Esophagus squamous epithelium (tissue), 5 donors: ENCODE measurements at regions not wholly inside any gene's neighbourhood (a gene's known extent, or its start where the extent isn't known, plus 50 kb on each side); places are given as distances from the start of the nearest gene placed in this dataset.

Experiments
- DNase-seq: peaks from one replicate; lab custom pipeline; 2025; lab: John Stamatoyannopoulos, UW
- H3K27ac ChIP-seq, 4 donors: fragments of 200-600 bp; sonication (generic); one replicate each; pipeline ENCODE4 v1.5.1; 2016 to 2019; ENCODE audit warnings: mild to moderate bottlenecking in 1 of 4
- H3K27me3 ChIP-seq, 4 donors: fragments of 200-600 bp; sonication (generic); 1 replicate in 3 of 4; 2 replicates in 1 of 4; pipeline versions ENCODE4 v1.5.1 to v1.6.0; 2017 to 2021; ENCODE audit warnings: antibody characterized with exemption in 1 of 4
- H3K36me3 ChIP-seq, 3 donors: fragments of 200-600 bp; sonication (generic); one replicate each; pipeline ENCODE4 v1.5.1; 2016 to 2019
- H3K4me1 ChIP-seq, 3 donors: fragments of 200-600 bp; sonication (generic); one replicate each; pipeline ENCODE4 v1.5.1; 2017 to 2019
- H3K4me3 ChIP-seq, 4 donors: fragments of 200-600 bp; sonication (generic); 1 replicate in 3 of 4; 2 replicates in 1 of 4; pipeline ENCODE4 v1.5.1; 2016 to 2019; ENCODE audit warnings: mild to moderate bottlenecking in 2 of 4, moderate library complexity in 1 of 4
- H3K9me3 ChIP-seq, 3 donors: fragments of 200-600 bp; sonication (generic); one replicate each; pipeline ENCODE4 v1.5.1; 2016 to 2019
- POLR2A ChIP-seq, 4 donors: fragments of 450-650 bp; IDR thresholded peaks; one replicate each; pipeline ENCODE4 v1.6.1; 2017; ENCODE audit warnings: antibody characterized with exemption in 4 of 4, mild to moderate bottlenecking in 4 of 4, moderate library complexity in 3 of 4
- WGBS, 2 donors: methylation state at CpG; one replicate each; pipeline ENCODE4 v1.1.5; 2018; 5-methylcytosine and 5-hydroxymethylcytosine counted together
- intact Hi-C: fragments of 100-400 bp; cut with DNase I; formaldehyde crosslinking; loops from one replicate; pipeline ENCODE4 v1.15.0; 2022
- TF ChIP-seq, protein P1 (sequence below), 6 experiments: fragments of 450-650 bp in 4 of 6; fragments of 200-600 bp in 2 of 6; sonication (generic) in 2 of 6; IDR thresholded peaks; one replicate each; pipeline ENCODE4 v1.5.1; 2016 to 2019; ENCODE audit warnings: antibody characterized with exemption in 6 of 6, mild to moderate bottlenecking in 4 of 6, moderate library complexity in 4 of 6
- donor health status: DM: yes; HTN: yes; CAD: no.

DNA sequence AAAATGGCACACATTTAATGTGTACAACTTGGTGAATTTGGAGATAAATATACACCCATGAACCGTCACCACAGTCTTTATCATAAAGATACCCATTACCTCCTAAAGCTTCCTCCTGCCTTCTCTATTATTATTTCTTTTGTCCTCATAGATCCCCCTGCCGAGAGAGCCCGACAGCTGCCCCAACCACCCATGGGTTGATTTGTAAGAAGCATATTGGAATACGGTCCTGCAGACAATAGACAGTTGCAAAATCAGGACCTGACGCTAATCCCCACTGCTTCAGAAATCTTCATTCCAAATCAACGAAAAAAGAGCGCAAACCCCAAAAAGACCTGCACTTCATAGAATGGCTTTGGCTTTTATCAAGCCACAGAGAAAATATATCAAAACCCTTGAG, 697.5 kb downstream of the SEMA5A start:
- Histone ChIP-seq H3K9me3 (no peaks in the 10 kb centered on the region), H3K36me3 (no peaks in the 10 kb centered on the region), H3K4me3 (no peak overlapping the region), H3K4me1 (peaks cover 0 to 13% (median 3%) of the 10 kb centered on the region in 3 donors), H3K27ac (no peak overlapping the region), H3K27me3 (no peaks in the 10 kb centered on the region)
- DNase-seq: no peak
- intact Hi-C loops: no loop called here
- TF ChIP-seq, protein P1, sequence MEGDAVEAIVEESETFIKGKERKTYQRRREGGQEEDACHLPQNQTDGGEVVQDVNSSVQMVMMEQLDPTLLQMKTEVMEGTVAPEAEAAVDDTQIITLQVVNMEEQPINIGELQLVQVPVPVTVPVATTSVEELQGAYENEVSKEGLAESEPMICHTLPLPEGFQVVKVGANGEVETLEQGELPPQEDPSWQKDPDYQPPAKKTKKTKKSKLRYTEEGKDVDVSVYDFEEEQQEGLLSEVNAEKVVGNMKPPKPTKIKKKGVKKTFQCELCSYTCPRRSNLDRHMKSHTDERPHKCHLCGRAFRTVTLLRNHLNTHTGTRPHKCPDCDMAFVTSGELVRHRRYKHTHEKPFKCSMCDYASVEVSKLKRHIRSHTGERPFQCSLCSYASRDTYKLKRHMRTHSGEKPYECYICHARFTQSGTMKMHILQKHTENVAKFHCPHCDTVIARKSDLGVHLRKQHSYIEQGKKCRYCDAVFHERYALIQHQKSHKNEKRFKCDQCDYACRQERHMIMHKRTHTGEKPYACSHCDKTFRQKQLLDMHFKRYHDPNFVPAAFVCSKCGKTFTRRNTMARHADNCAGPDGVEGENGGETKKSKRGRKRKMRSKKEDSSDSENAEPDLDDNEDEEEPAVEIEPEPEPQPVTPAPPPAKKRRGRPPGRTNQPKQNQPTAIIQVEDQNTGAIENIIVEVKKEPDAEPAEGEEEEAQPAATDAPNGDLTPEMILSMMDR (IDR thresholded peaks at IDR 0.05): no peak
- no peak for TF ChIP-seq POLR2A (IDR thresholded peaks at IDR 0.05)
- 85 to 86% methylated on average over 7 of the region's 7 CpGs for WGBS, 2 donors

DNA sequence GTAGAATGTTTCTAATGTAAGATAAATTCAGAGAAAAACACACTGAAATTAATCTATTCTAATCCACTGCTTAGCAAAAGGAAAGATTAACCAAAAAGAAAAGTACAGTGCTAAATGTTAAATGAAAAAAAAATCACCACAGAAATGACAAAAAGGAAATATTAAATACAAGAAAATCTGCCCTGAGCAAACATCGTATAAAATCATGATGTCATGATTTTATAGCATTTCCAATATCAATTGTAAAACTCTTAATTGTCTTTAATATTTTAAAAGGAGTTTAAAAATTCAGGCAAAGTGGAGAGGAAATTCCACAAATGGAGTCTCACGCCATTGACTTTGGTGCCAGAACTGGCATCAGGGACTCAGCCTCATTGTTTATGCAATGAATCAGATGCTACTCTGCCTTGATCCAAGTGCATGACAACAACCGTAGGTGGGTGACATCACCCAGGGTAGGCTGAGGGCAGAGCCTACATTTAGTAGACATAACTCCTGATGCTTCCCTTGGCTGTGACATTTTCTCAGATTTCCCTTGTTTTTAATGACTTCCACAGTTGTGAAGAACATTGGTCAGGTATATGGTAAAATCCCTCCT, 696.8 kb downstream of the SEMA5A start:
- H3K9me3 ChIP-seq: no peaks in the 10 kb centered on the region
- 59 to 60% methylated on average over 3 of the region's 3 CpGs for WGBS, 2 donors
- H3K4me3 ChIP-seq: no peak overlapping the region
- no peaks in the 10 kb centered on the region for H3K36me3 ChIP-seq
- H3K4me1 ChIP-seq: peaks cover 0 to 8% (median 3%) of the 10 kb centered on the region in 3 donors
- intact Hi-C loops: no loop called here
- no peak for TF ChIP-seq POLR2A (IDR thresholded peaks at IDR 0.05)
- TF ChIP-seq, protein P1 (IDR thresholded peaks at IDR 0.05): no peak
- H3K27ac ChIP-seq: no peak overlapping the region
- no peak for DNase-seq
- no peaks in the 10 kb centered on the region for H3K27me3 ChIP-seq

DNA sequence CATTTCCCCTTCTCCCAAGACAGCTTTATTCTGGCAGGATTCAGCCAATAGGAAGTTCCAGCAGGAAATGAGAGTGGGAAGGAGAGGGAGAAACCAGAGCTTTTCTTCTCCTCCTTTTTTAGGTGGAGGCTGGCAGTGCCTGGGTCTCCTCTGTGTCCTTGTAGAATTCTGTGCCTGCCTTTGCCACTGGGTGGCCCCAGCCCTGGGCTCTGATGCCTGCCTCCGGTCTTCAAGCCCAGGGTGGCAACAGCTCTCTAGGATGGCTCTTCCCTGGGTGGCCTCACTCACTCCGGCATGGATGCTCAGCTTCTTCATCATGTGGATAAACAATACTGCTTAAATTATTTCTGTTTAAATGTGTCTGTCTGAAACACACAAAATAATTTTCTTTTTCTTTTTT, 694.8 kb downstream of the SEMA5A start:
- TF ChIP-seq POLR2A (IDR thresholded peaks at IDR 0.05): no peak
- TF ChIP-seq, protein P1 (IDR thresholded peaks at IDR 0.05): no peak
- H3K27ac ChIP-seq: no peak overlapping the region
- H3K36me3 ChIP-seq: no peaks in the 10 kb centered on the region
- no peak overlapping the region for H3K4me3 ChIP-seq
- H3K27me3 ChIP-seq: no peaks in the 10 kb centered on the region
- intact Hi-C loops: no loop called here
- no peak for DNase-seq
- H3K4me1 ChIP-seq: no peaks in the 10 kb centered on the region
- WGBS, 2 donors: 86 to 90% methylated on average over 2 of the region's 2 CpGs
- H3K9me3 ChIP-seq: no peaks in the 10 kb centered on the region

DNA sequence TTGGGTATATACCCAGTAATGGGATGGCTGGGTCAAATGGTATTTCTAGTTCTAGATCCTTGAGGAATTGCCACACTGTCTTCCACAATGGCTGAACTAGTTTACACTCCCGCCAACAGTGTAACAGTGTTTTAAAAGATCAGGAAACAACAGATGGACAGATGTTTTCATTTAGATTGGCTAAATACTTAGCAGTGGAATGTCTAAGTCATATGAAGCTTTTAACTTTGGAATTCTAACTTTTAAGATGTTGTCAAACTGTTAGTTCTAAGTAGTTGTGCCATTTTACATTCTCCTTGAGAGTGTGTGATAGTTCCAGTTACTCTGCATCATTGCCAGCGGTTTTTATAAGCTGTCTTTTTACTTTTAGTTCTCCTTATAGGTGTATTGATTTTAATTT, 688.8 kb downstream of the SEMA5A start:
- intact Hi-C loops: no loop called here
- Histone ChIP-seq H3K4me1 (no peaks in the 10 kb centered on the region), H3K27ac (no peak overlapping the region), H3K36me3 (no peaks in the 10 kb centered on the region), H3K4me3 (no peak overlapping the region), H3K9me3 (no peaks in the 10 kb centered on the region), H3K27me3 (no peaks in the 10 kb centered on the region)
- WGBS, 2 donors: 35 to 46% methylated on average over 2 of the region's 2 CpGs
- no peak for DNase-seq
- TF ChIP-seq, protein P1 (IDR thresholded peaks at IDR 0.05): no peak
- no peak for TF ChIP-seq POLR2A (IDR thresholded peaks at IDR 0.05)

DNA sequence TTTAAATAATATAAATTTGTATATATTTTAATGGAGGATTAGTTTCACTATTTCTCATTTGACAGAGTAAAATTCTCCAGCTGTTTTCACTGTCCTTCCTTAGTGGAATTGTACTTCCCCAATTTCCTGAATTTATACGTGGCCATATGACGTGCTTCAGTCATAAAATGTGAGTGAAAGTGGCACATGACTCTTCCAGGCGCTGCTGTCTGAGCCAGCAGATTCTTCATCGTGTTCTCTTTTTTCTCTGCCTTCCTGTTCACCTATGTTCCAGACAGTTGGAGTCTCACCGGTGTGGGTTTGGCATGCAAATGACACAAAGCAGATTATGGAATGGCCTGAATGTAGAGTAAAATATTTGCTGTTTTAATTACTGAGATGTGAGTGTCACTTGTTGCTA, 684.1 kb downstream of the SEMA5A start:
- H3K27ac ChIP-seq: no peak overlapping the region
- 71 to 76% methylated on average over 5 of the region's 5 CpGs for WGBS, 2 donors
- H3K36me3 ChIP-seq: no peaks in the 10 kb centered on the region
- no peak for TF ChIP-seq POLR2A (IDR thresholded peaks at IDR 0.05)
- TF ChIP-seq, protein P1 (IDR thresholded peaks at IDR 0.05): no peak
- no peaks in the 10 kb centered on the region for H3K4me1 ChIP-seq
- no peaks in the 10 kb centered on the region for H3K27me3 ChIP-seq
- H3K4me3 ChIP-seq: no peak overlapping the region
- no peak for DNase-seq
- H3K9me3 ChIP-seq: no peaks in the 10 kb centered on the region
- intact Hi-C loops: no loop called here
